HCT116 (cell line): ENCODE measurements at regions not wholly inside any gene's neighbourhood (a gene's known extent, or its start where the extent isn't known, plus 50 kb on each side); places are given as distances from the start of the nearest gene placed in this dataset.

Experiments used
- ATAC-seq: fragments of 200-7000 bp; cut with Tn5 transposase; 2 replicates; pipeline ENCODE4 v1.9.1; 2020; ENCODE audit warnings: mild to moderate bottlenecking, moderate library complexity
- BruUV-seq: library from RNA; stranded (reverse); fragments of 400-500 nt; replicated peaks from 2 replicates; lab custom pipeline; 2021; lab: Mats Ljungman, UMichigan
- CTCF ChIA-PET: fragments of 300-600 bp; sonication (Branson Sonifier 250); formaldehyde crosslinking; loops from one replicate; lab custom pipeline; 2021; ENCODE audit warnings: antibody characterized with exemption; lab: Charles Lee
- POLR2A ChIA-PET: fragments of 300-600, 350-600 bp; sonication (Branson Sonifier 250); formaldehyde crosslinking; loops from one replicate; lab custom pipeline; 2021; ENCODE audit warnings: antibody characterized with exemption; lab: Charles Lee
- RAD21 ChIA-PET, 2 experiments: fragments of 300-600 bp; sonication (Branson Sonifier 250); formaldehyde crosslinking; loops; one replicate each; lab custom pipeline; 2023; ENCODE audit warnings: low total read pairs in 2 of 2; ENCODE audit not compliant: uncharacterized antibody in 2 of 2, unreplicated experiment in 2 of 2, low non-redundant PET in 1 of 2; lab: Charles Lee
- DNase-seq: peaks from one replicate; pipeline ENCODE4 v3.0.0-alpha.2; 2010; ENCODE audit warnings: low read depth, low spot score
- H2AFZ ChIP-seq: fragments of 200-600 bp; shearing (Covaris generic), sonication (generic); 2 replicates; pipeline ENCODE4 v1.6.1; 2017; ENCODE audit warnings: low read depth, mixed run types, mixed read lengths, antibody characterized with exemption, low read length; ENCODE audit not compliant: poor library complexity, severe bottlenecking
- H3K27ac ChIP-seq: 2 replicates; pipeline ENCODE4 v1.5.1; 2012; ENCODE audit warnings: low read depth, low read length
- H3K27me3 ChIP-seq: fragments of 200-600 bp; sonication (generic); 2 replicates; pipeline ENCODE4 v1.6.1; 2016; ENCODE audit warnings: mixed run types, low read length, mixed read lengths; ENCODE audit not compliant: insufficient read depth
- H3K36me3 ChIP-seq, 2 experiments: fragments of 200-500 bp in 1 of 2; fragments of 200-600 bp in 1 of 2; sonication (Bioruptor generic) in 1 of 2; sonication (generic) in 1 of 2; 2 replicates each; pipeline versions ENCODE4 v1.5.1 to v1.6.1; 2014 to 2016; ENCODE audit warnings: low read length in 2 of 2, inconsistent platforms in 1 of 2, mixed read lengths in 1 of 2, mixed run types in 1 of 2; ENCODE audit not compliant: insufficient read depth in 2 of 2, control insufficient read depth in 1 of 2
- H3K4me1 ChIP-seq, 2 experiments: fragments of 200-600 bp in 1 of 2; sonication (generic) in 1 of 2; 2 replicates each; pipeline versions ENCODE4 v1.5.1 to v1.6.1; 2012 to 2017; ENCODE audit warnings: low read length in 2 of 2, inconsistent platforms in 1 of 2, mild to moderate bottlenecking in 1 of 2, mixed read lengths in 1 of 2, mixed run types in 1 of 2, moderate library complexity in 1 of 2; ENCODE audit not compliant: insufficient read depth in 2 of 2, control insufficient read depth in 1 of 2
- H3K4me2 ChIP-seq: fragments of 200-600 bp; sonication (generic); 2 replicates; pipeline ENCODE4 v1.6.1; 2017; ENCODE audit warnings: mixed run types, low read length, mixed read lengths
- H3K4me3 ChIP-seq, 2 experiments: fragments of 200-600 bp in 1 of 2; sonication (generic) in 1 of 2; replicated peaks in 1 of 2; 2 replicates each; pipeline ENCODE4 v1.5.1; 2011 to 2016; ENCODE audit warnings: low read length in 2 of 2, control low read depth in 1 of 2, low read depth in 1 of 2, mild to moderate bottlenecking in 1 of 2, mixed read lengths in 1 of 2, mixed run types in 1 of 2
- H3K79me2 ChIP-seq: fragments of 200-600 bp; sonication (generic); 2 replicates; pipeline ENCODE4 v1.6.1; 2017; ENCODE audit warnings: mild to moderate bottlenecking, mixed run types, low read length, moderate library complexity, mixed read lengths; ENCODE audit not compliant: insufficient read depth
- H3K9ac ChIP-seq: fragments of 200-600 bp; sonication (generic); 2 replicates; pipeline ENCODE4 v1.6.1; 2016; ENCODE audit warnings: low read length, mixed read lengths
- H3K9me2 ChIP-seq: fragments of 200-600 bp; sonication (generic), shearing (Covaris generic); 2 replicates; pipeline ENCODE4 v1.6.1; 2017; ENCODE audit warnings: mixed run types, mild to moderate bottlenecking, moderate library complexity; ENCODE audit not compliant: insufficient read depth
- H3K9me3 ChIP-seq, 2 experiments: fragments of 200-500 bp in 1 of 2; fragments of 200-600 bp in 1 of 2; sonication (Bioruptor generic) in 1 of 2; sonication (generic) in 1 of 2; 2 replicates each; pipeline ENCODE4 v1.6.1; 2014 to 2017; ENCODE audit warnings: low read length in 2 of 2, mixed read lengths in 2 of 2, inconsistent platforms in 1 of 2, low read depth in 1 of 2, mild to moderate bottlenecking in 1 of 2, mixed run types in 1 of 2, moderate library complexity in 1 of 2; ENCODE audit not compliant: control insufficient read depth in 1 of 2, insufficient read depth in 1 of 2
- H4K20me1 ChIP-seq: fragments of 200-600 bp; sonication (generic), shearing (Covaris generic); 2 replicates; pipeline ENCODE4 v1.6.1; 2017; ENCODE audit warnings: mixed run types, mild to moderate bottlenecking, moderate library complexity; ENCODE audit not compliant: insufficient read depth
- ATF3 ChIP-seq: IDR thresholded peaks from 2 replicates; pipeline ENCODE4 v1.6.1; 2012
- CEBPB ChIP-seq: IDR thresholded peaks from 2 replicates; pipeline ENCODE4 v1.6.1; 2012; ENCODE audit warnings: low read depth
- CTCF ChIP-seq, 3 experiments: fragments of 200-600 bp in 1 of 3; sonication (generic) in 1 of 3; IDR thresholded peaks in 2 of 3; conservative IDR thresholded peaks in 1 of 3; 2 replicates each; pipeline ENCODE4 v1.5.1; 2012 to 2017; ENCODE audit warnings: low read depth in 2 of 3, low read length in 2 of 3, antibody characterized with exemption in 1 of 3, borderline replicate concordance in 1 of 3, control low read depth in 1 of 3, mild to moderate bottlenecking in 1 of 3, mixed read lengths in 1 of 3, mixed run types in 1 of 3, moderate library complexity in 1 of 3; ENCODE audit not compliant: insufficient read depth in 1 of 3
- EGR1 ChIP-seq: IDR thresholded peaks from 2 replicates; pipeline ENCODE4 v1.6.1; 2012; ENCODE audit warnings: low read depth
- ELF1 ChIP-seq: IDR thresholded peaks from 2 replicates; pipeline ENCODE4 v1.6.1; 2012; ENCODE audit warnings: low read depth, borderline replicate concordance
- JUND ChIP-seq: IDR thresholded peaks from 2 replicates; pipeline ENCODE4 v1.6.1; 2012
- POLR2AphosphoS5 ChIP-seq: IDR thresholded peaks from 2 replicates; pipeline ENCODE4 v1.6.1; 2011; ENCODE audit warnings: mild to moderate bottlenecking, low read depth, low read length, moderate library complexity
- SIN3A ChIP-seq: IDR thresholded peaks from 2 replicates; pipeline ENCODE4 v1.6.1; 2012; ENCODE audit warnings: low read depth
- SP1 ChIP-seq: IDR thresholded peaks from 2 replicates; pipeline ENCODE4 v1.6.1; 2012; ENCODE audit warnings: low read depth
- YY1 ChIP-seq: IDR thresholded peaks from 2 replicates; pipeline ENCODE4 v1.6.1; 2011; ENCODE audit warnings: low read length, low read depth, moderate library complexity, mild to moderate bottlenecking; ENCODE audit not compliant: insufficient replicate concordance; ENCODE audit errors: extremely low read depth
- ZFX ChIP-seq: fragments of 450-650 bp; IDR thresholded peaks from 2 replicates; pipeline ENCODE4 v1.6.1; 2017
- intact Hi-C: fragments of 100-400 bp; cut with micrococcal nuclease; formaldehyde crosslinking; loops from 2 replicates; pipeline ENCODE4 v1.10.0; 2022
- TF ChIP-seq, protein P1 (sequence below): IDR thresholded peaks from 2 replicates; pipeline ENCODE4 v1.6.1; 2011; ENCODE audit warnings: mild to moderate bottlenecking, low read length, moderate library complexity; ENCODE audit not compliant: insufficient replicate concordance; ENCODE audit errors: extremely low read depth
- TF ChIP-seq, protein P2 (sequence below): IDR thresholded peaks from 2 replicates; pipeline ENCODE4 v1.6.1; 2012; ENCODE audit warnings: low read depth

DNA sequence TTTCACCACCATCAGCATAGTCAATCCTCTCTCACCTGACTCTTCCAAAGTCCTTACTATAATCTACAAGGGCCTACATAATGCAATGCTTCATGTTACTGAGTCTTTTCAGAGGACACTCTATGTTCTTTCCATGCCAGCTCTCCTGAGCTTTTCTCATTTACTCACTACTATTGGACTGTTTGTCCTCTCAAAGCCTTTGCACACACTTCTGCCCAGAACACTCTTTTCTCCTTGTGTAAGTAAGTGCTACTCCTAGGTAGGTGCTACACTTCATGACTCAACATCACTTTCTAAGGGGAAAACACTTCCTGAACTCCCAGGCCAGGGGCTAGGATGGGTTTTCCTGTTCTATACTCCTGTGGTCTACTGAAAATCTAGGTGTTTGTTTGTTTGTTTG is 82.5 kb upstream of the GULP1 start:
- POLR2A ChIA-PET: no interaction called here
- Histone ChIP-seq H3K4me3 (no peak overlapping the region), H3K9ac (no peak overlapping the region), H3K4me2 (no peak overlapping the region), H3K79me2 (no peaks in the 10 kb centered on the region), H3K4me1 (peaks cover 0 to 13% of the 10 kb centered on the region in 2 experiments; a peak in 3 of 4 replicates), H3K27ac (no peak overlapping the region), H4K20me1 (no peaks in the 10 kb centered on the region), H3K9me2 (no peaks in the 10 kb centered on the region), H3K9me3 (no peaks in the 10 kb centered on the region), H3K27me3 (no peaks in the 10 kb centered on the region), H2AFZ (no peak overlapping the region), H3K36me3 (no peaks in the 10 kb centered on the region)
- CTCF ChIA-PET: no interaction called here
- ATAC-seq (no peak), DNase-seq (no peak)
- RAD21 ChIA-PET: no interaction called here
- no TSS peak for BruUV-seq
- TF ChIP-seq ATF3 (no peak), ELF1 (no peak)
- intact Hi-C loops: no loop called here

DNA sequence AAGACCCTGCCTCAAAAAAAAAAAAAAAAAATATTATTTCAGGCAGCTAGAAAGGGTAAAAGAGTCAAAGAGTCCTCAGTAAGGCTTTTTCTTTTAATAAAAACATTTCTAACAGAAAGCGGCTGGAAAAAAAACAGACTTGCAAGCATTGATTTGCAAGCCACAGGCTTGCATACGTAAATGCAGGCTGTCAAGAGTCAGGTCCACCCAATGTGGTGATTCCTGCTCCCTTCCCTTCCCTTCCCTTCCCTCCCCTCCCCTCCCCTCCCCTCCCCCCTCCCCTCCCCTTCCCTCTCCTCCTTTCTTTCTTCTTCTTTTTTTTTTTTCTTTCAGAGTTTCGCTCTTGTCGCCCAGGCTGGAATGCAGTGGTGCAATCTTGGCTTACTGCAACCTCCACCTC is 74.4 kb upstream of the GULP1 start:
- no peak for DNase-seq
- Histone ChIP-seq H3K9me2 (no peaks in the 10 kb centered on the region), H2AFZ (no peak overlapping the region), H4K20me1 (no peaks in the 10 kb centered on the region), H3K4me2 (no peak overlapping the region), H3K4me1 (no peaks in the 10 kb centered on the region), H3K27ac (no peak overlapping the region), H3K9me3 (no peaks in the 10 kb centered on the region), H3K27me3 (no peaks in the 10 kb centered on the region), H3K36me3 (no peaks in the 10 kb centered on the region)
- CTCF ChIA-PET: no interaction called here
- intact Hi-C loops: no loop called here
- BruUV-seq: no TSS peak
- RAD21 ChIA-PET: no interaction called here
- TF ChIP-seq, protein P1, sequence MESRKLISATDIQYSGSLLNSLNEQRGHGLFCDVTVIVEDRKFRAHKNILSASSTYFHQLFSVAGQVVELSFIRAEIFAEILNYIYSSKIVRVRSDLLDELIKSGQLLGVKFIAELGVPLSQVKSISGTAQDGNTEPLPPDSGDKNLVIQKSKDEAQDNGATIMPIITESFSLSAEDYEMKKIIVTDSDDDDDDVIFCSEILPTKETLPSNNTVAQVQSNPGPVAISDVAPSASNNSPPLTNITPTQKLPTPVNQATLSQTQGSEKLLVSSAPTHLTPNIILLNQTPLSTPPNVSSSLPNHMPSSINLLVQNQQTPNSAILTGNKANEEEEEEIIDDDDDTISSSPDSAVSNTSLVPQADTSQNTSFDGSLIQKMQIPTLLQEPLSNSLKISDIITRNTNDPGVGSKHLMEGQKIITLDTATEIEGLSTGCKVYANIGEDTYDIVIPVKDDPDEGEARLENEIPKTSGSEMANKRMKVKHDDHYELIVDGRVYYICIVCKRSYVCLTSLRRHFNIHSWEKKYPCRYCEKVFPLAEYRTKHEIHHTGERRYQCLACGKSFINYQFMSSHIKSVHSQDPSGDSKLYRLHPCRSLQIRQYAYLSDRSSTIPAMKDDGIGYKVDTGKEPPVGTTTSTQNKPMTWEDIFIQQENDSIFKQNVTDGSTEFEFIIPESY: no peak
- no peak for TF ChIP-seq ZFX
- no peak for TF ChIP-seq CEBPB
- TF ChIP-seq CTCF (IDR thresholded peaks at IDR 0.05 in 2 of 3, conservative IDR thresholded peaks at IDR 0.05 in 1 of 3; ENCODE audit: borderline replicate concordance in 1 of 3, insufficient read depth in 1 of 3, low read depth in 2 of 3, low read length in 2 of 3): no peak
- no peak for TF ChIP-seq POLR2AphosphoS5
- TF ChIP-seq, protein P2, sequence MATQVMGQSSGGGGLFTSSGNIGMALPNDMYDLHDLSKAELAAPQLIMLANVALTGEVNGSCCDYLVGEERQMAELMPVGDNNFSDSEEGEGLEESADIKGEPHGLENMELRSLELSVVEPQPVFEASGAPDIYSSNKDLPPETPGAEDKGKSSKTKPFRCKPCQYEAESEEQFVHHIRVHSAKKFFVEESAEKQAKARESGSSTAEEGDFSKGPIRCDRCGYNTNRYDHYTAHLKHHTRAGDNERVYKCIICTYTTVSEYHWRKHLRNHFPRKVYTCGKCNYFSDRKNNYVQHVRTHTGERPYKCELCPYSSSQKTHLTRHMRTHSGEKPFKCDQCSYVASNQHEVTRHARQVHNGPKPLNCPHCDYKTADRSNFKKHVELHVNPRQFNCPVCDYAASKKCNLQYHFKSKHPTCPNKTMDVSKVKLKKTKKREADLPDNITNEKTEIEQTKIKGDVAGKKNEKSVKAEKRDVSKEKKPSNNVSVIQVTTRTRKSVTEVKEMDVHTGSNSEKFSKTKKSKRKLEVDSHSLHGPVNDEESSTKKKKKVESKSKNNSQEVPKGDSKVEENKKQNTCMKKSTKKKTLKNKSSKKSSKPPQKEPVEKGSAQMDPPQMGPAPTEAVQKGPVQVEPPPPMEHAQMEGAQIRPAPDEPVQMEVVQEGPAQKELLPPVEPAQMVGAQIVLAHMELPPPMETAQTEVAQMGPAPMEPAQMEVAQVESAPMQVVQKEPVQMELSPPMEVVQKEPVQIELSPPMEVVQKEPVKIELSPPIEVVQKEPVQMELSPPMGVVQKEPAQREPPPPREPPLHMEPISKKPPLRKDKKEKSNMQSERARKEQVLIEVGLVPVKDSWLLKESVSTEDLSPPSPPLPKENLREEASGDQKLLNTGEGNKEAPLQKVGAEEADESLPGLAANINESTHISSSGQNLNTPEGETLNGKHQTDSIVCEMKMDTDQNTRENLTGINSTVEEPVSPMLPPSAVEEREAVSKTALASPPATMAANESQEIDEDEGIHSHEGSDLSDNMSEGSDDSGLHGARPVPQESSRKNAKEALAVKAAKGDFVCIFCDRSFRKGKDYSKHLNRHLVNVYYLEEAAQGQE: no peak
- no peak for TF ChIP-seq SIN3A
- no peak for TF ChIP-seq EGR1
- no peak for TF ChIP-seq YY1
- TF ChIP-seq JUND: no peak
- no peak for TF ChIP-seq SP1
- TF ChIP-seq, all 23 proteins: peak for 0
- H3K9ac ChIP-seq: no peak overlapping the region
- POLR2A ChIA-PET: no interaction called here
- H3K79me2 ChIP-seq: no peaks in the 10 kb centered on the region
- no peak for ATAC-seq
- no peak overlapping the region for H3K4me3 ChIP-seq
